Lower leg skin (tissue), 4 donors: ENCODE measurements at regions not wholly inside any gene's neighbourhood (a gene's known extent, or its start where the extent isn't known, plus 50 kb on each side); places are given as distances from the start of the nearest gene placed in this dataset.
"Not testable (repeated sequence)": the region's sequence is repeated elsewhere in the genome, so short reads cannot be mapped to it uniquely, and the experiment has no call there.

Experiments used
- DNase-seq, 2 donors: peaks; one replicate each; pipeline ENCODE4 v3.0.0-alpha.2; 2019; ENCODE audit warnings: low spot score in 2 of 2
- H3K4me3 ChIP-seq: fragments of 200-600 bp; sonication (generic); 2 replicates; pipeline ENCODE4 v1.5.1; 2017; ENCODE audit warnings: mild to moderate bottlenecking, low read depth; ENCODE audit not compliant: poor library complexity, severe bottlenecking
- POLR2A ChIP-seq, 2 donors: fragments of 450-650 bp; IDR thresholded peaks; one replicate each; pipeline ENCODE4 v1.6.1; 2016 to 2017; ENCODE audit warnings: antibody characterized with exemption in 2 of 2, mild to moderate bottlenecking in 1 of 2, moderate library complexity in 1 of 2
- WGBS, 2 donors: methylation state at CpG; one replicate each; pipeline ENCODE4 v1.1.5; 2018; 5-methylcytosine and 5-hydroxymethylcytosine counted together
- intact Hi-C: fragments of 100-400 bp; cut with DNase I; formaldehyde crosslinking; loops from one replicate; pipeline ENCODE4 v1.15.0; 2023; ENCODE audit warnings: low total_unique reads
- TF ChIP-seq, protein P1 (sequence below), 3 donors: fragments of 450-650 bp; IDR thresholded peaks; one replicate each; pipeline ENCODE4 v1.5.1; 2016; ENCODE audit warnings: antibody characterized with exemption in 3 of 3, mild to moderate bottlenecking in 3 of 3, moderate library complexity in 2 of 3

DNA sequence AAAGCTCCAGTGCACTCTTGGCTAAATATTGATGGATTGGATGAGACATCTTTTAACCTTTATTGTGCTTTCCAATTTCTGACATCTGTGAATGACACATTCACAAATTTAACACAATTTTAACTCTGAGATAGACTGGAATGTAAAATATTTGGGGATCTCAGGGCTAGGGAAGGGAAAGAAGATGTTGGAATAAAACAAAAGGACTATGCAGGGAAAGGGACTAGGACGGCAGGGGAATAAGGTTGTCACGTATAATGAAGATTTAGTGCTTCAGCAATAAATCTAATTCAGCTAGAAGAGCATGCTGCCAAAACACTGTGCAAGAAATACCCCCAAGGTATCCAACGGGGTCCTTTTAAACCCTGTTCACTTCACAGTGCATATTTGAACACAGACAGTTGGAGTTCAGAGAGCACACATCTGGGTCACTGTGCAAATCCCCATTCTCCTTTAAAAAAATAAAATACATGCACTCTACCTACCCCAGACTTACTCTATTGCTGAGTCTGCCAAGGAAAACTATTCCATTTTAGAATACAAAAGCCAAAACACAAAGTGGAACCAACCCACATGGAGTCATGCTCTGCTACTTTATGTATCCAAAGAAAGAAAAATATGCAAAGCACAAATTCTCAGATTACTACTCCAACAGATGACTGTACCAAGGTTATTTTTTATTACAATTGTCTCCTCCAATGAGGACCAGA is 151.0 kb upstream of the RSPO3 start:
- intact Hi-C loops = no loop called here
- DNase-seq = no peak
- TF ChIP-seq POLR2A (IDR thresholded peaks at IDR 0.05) = no peak
- TF ChIP-seq, protein P1, sequence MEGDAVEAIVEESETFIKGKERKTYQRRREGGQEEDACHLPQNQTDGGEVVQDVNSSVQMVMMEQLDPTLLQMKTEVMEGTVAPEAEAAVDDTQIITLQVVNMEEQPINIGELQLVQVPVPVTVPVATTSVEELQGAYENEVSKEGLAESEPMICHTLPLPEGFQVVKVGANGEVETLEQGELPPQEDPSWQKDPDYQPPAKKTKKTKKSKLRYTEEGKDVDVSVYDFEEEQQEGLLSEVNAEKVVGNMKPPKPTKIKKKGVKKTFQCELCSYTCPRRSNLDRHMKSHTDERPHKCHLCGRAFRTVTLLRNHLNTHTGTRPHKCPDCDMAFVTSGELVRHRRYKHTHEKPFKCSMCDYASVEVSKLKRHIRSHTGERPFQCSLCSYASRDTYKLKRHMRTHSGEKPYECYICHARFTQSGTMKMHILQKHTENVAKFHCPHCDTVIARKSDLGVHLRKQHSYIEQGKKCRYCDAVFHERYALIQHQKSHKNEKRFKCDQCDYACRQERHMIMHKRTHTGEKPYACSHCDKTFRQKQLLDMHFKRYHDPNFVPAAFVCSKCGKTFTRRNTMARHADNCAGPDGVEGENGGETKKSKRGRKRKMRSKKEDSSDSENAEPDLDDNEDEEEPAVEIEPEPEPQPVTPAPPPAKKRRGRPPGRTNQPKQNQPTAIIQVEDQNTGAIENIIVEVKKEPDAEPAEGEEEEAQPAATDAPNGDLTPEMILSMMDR (IDR thresholded peaks at IDR 0.05) = no peak
- H3K4me3 ChIP-seq = no peak overlapping the region
- 23 to 32% methylated on average over 3 of the region's 3 CpGs for WGBS, 2 donors

DNA sequence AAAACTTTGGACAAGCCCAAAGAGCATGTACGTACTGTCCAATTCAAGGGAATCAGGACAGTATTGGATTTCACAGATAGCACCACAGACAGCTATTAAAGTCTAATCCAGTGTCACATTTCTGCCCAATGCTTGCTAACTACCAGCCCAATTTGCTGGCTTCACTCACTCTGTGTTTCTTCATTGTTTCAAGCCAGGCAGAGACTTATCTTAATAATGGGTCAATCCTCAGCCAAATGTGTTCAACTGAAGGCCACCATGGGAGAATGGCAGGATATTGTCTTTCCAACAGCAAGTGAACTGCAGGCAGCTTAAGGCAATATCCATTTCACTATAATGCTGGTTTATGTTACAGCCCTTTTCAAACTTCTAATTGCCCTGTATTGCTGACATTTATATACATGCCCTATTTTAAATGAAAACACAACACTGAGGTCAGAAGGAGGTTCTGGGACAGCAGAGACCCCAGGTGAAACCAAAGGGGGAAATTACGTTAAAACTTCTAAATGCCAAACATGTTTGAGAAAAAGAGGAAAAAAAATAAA is 142.1 kb upstream of the RSPO3 start:
- no peak overlapping the region for H3K4me3 ChIP-seq
- intact Hi-C loops = no loop called here
- 80 to 96% methylated on average over 2 of the region's 2 CpGs for WGBS, 2 donors
- DNase-seq = no peak
- TF ChIP-seq, protein P1 (IDR thresholded peaks at IDR 0.05) = no peak
- no peak for TF ChIP-seq POLR2A (IDR thresholded peaks at IDR 0.05)

DNA sequence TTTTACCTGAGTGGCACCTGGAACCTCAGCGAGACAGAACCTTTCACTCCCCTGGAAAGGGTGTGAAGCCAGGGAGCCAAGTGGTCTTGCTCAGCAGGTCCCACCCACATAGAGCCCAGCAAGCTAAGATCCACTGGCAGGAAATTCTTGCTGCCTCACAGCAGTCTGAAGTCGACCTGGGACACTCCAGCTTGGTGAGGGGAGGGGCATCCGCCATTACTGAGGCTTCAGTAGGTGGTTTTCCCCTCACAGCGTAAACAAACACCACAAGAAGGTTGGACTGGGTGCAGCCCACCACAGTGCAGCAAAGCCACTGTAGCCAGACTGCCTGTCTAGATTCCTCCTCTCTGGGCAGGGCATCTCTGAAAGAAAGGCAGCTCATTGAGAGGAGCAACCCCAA is 134.7 kb upstream of the RSPO3 start:
- intact Hi-C loops = no loop called here
- H3K4me3 ChIP-seq = no peak overlapping the region
- DNase-seq = no peak
- 57 to 67% methylated on average over 4 of the region's 4 CpGs for WGBS, 2 donors
- TF ChIP-seq, protein P1 (IDR thresholded peaks at IDR 0.05) = no peak
- TF ChIP-seq POLR2A (IDR thresholded peaks at IDR 0.05) = no peak

DNA sequence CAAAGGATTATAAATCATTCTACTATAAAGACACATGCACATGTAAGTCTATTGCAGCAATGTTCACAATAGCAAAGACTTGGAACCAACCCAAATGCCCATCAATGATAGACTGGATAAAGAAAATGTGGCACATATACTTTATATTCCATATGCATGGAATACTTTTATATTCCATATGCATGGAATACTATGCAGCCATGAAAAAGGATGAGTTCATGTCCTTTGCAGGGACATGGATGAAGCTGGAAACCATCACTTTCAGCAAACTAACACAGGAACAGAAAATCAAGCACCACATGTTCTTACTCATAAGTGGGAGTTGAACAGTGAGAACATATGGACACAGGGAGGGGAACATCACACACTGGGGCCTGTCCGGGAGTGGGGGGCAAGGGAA is 130.3 kb upstream of the RSPO3 start:
- DNase-seq, H3K4me3 ChIP-seq, intact Hi-C loops: not testable (repeated sequence)
- 84 to 90% methylated on average over 1 of the region's 1 CpG for WGBS, 2 donors

DNA sequence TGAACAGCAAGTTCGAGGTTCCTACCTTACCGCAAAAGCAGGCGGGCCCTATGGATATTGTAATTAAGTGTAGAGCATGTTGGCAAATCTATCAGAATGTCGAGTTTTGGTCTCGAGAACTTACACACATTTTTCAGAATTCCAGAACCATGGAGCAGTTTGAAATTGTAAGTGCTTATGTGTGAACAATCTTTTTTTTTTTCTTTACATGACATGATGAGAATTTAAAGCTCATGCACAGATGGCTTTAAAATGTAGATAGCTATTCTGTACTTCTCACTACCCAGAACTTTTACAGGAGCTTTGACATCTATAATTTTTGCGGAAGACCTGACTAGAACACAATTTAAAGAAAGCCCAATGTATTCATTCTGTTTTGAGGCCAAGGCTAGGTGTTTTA is 117.8 kb upstream of the RSPO3 start:
- 86 to 87% methylated on average over 6 of the region's 6 CpGs for WGBS, 2 donors
- no peak for DNase-seq
- H3K4me3 ChIP-seq = no peak overlapping the region
- intact Hi-C loops = no loop called here
- TF ChIP-seq, protein P1 (IDR thresholded peaks at IDR 0.05) = no peak
- no peak for TF ChIP-seq POLR2A (IDR thresholded peaks at IDR 0.05)

DNA sequence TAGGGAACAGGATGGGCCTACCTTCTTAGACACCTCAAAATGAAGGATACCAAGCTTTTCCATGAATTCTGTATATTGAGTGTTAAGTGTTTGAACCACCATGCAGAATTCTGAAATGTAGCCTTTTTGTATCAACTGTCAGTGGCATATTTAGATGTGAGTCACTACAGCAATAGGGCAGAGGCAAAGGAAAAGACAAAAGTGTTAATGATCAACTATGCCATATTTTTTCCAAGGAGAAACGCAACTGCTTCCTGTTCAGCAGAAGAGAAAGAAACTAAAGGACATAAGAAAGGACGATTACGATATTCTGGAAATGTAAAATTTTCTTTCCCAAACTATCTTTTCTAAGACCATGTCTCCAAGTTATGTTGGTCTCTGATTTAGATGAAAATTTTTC is 104.6 kb upstream of the RSPO3 start:
- WGBS, 2 donors = 88 to 93% methylated on average over 3 of the region's 3 CpGs
- H3K4me3 ChIP-seq = no peak overlapping the region
- TF ChIP-seq, protein P1 (IDR thresholded peaks at IDR 0.05) = no peak
- TF ChIP-seq POLR2A (IDR thresholded peaks at IDR 0.05) = no peak
- DNase-seq = no peak
- intact Hi-C loops = no loop called here
